CD4-positive, alpha-beta T cell treated with Interleukin-17A for 1 hour (primary cell): ENCODE measurements at regions not wholly inside any gene's neighbourhood (a gene's known extent, or its start where the extent isn't known, plus 50 kb on each side); places are given as distances from the start of the nearest gene placed in this dataset.
"Not testable (repeated sequence)": the region's sequence is repeated elsewhere in the genome, so short reads cannot be mapped to it uniquely, and the experiment has no call there.

ENCODE experiments used
- DNase-seq: peaks from one replicate; pipeline ENCODE4 v3.0.0-alpha.2; 2020

DNA sequence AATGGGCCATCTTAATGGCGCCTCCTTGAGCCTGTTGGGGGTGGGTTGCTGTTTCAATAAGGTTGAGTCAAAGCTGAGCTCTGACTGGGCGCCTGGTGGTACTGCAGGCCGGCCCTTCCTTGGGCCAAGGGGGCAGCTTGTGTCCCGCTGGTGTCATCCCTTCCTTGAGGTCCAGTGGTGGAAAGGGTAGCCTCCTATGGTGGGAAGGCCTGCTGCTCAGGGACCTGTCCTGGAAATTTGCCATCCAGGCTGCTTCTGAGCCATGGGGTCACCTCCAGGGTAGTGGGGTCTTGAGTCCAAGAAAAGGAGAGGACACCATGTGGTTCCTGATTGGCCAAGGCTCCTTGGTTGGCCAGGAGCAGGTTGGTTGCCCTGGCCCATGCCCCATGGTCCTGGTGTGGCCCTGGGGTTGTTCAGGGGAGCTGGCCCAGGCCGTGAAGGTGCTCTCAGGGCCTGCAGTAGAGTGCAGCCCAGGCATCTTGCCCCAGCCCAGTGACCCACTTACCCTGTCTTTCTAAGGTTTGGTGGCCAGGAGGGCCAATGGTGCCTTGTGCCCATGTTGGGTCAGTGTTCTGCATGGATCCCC, 188.7 kb downstream of the UBE3A start:
- DNase-seq = no peak

DNA sequence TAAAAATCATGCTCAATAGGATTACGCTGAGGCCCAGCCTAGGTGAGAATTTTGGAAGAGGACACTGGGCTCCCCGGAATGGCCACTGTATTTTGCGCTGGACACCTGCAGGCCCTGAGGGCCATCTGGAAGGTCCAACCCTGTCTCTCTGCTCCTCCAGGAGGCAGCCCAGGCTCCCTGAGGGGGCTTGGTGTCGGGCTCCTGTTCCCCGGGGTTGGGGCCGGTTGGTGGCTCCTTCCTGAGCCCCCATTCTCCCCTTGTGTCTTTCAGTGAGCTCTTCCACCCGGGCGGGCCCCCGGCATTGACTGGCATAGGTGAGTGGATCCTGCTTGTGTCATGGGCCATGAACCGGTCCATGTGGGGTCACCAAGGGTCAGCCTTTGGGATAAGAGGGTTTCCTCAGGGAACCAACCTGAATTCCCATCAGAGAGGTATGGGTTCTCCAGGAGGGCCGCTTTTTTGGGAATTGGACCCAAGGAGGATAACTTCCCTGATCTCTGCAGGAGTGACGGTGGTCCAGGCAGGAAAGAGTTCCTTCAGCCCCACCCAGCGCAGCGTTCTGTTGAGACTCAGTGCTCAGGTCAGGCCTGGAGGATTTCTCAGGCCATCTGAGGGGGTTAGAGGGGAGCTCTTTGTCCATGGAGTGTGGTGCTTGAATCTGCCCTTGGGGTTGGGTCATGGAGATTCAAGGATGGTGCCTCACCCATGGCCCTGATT, 187.8 kb downstream of the UBE3A start:
- DNase-seq = no peak

DNA sequence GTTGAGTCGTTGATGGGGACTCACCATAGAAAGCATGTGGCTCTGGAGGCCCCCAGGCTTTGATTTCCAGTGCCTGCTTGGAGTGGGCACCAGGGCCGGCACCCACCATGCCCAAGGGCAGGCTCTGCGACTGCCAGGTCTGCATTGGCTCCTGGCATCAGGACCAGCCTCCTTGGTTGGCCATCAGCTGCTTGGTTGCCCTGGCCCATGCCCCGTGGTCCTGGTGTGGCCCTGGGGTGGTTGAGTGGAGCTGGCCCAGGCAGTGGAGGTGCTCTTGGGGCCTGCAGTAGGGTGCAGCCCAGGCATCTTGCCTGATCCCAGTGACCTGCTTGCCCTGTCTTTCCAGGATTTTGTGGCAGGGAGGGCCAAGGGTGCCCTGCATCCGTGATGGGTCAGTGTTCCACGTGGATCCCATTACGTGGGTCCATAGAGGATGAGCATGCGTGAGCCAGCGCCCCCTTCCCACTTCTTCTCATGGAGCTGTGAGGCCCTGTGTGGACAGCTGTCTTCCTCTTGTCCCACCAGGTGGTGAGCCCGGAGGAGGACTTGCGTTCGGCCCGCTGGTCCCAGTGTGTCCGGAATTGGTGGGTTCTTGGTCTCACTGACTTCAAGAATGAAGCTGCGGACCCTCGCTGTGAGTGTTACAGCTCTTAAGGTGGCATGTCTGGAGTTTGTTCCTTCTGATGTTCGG, 187.0 kb downstream of the UBE3A start:
- DNase-seq = no peak

DNA sequence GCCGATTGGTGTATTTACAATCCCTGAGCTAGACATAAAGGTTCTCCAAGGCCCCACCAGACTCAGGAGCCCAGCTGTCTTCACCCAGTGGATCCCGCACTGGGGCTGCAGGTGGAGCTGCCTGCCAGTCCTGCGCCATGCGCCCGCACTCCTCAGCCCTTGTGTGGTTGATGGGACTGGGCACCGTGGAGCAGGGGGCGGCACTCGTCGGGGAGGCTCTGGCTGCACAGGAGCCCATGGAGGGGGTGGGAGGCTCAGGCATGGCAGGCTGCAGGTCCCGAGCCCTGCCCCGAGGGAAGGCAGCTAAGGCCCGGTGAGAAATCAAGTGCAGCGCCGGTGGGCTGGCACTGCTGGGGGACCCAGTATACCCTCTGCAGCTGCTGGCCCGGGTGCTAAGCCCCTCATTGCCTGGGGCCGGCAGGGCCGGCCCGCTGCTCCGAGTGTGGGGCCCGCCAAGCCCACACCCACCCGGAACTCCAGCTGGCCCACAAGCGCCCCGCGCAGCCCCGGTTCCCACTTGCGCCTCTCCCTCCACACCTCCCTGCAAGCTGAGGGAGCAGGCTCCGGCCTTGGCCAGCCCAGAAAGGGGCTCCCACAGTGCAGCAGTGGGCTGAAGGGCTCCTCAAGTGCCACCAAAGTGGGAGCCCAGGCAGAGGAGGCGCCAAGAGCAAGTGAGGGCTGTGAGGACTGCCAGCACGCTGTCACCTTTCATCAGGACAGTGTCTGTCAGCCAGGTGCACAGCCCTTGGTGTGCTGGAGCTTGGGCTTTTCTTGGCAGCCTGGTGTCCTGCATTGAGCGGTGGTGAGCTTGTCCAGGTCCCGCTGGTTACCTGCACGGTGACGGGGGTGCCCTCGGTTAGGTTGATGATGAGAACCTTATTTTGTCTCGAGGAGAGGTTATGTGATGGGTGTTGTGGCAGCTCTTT, 185.5 kb downstream of the UBE3A start:
- not testable (repeated sequence) for DNase-seq

DNA sequence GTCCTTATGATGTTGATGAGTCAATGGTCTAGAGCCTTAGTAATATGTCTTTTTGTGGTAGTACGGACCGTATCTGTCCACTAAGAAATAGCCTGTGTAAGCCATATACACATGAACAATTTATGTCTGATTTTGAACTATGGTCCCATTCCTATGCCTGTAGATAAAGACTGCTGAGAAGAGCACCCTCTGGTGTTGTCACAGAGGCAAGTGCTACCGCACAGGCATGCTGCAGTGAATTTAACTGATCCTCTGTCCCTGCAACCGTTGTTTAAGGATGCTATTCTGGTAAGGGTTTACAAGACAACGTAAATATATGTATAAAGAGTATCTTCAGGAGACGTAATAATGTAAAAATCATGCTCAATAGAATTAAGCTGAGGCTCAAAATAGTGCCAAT, 170.7 kb downstream of the UBE3A start:
- DNase-seq = no peak
